CD4-positive, alpha-beta memory T cell (primary cell): ENCODE measurements at regions not wholly inside any gene's neighbourhood (a gene's known extent, or its start where the extent isn't known, plus 50 kb on each side); places are given as distances from the start of the nearest gene placed in this dataset.

ENCODE experiments used
- CTCF ChIA-PET: fragments of 350-600 bp; sonication (Branson Sonifier 250); formaldehyde crosslinking; loops from one replicate; lab custom pipeline; 2021; ENCODE audit warnings: inconsistent platforms; ENCODE audit not compliant: partially characterized antibody; lab: Charles Lee
- POLR2A ChIA-PET: fragments of 350-600 bp; sonication (Branson Sonifier 250); formaldehyde crosslinking; loops from one replicate; lab custom pipeline; 2021; ENCODE audit not compliant: partially characterized antibody; lab: Charles Lee
- DNase-seq, 5 donors: peaks; one replicate each; pipeline versions ENCODE4 v3.0.0 to v3.0.0-alpha.2; 2020 to 2022; ENCODE audit warnings: mixed read lengths in 1 of 5
- H3K27ac ChIP-seq: one replicate; pipeline ENCODE4 v1.7.0; 2013; ENCODE audit warnings: low read depth, low read length
- H3K27me3 ChIP-seq: 2 replicates; pipeline ENCODE4 v1.7.0; 2013; ENCODE audit warnings: mild to moderate bottlenecking, low read length, moderate library complexity; ENCODE audit not compliant: insufficient read depth
- H3K36me3 ChIP-seq: 2 replicates; pipeline ENCODE4 v1.7.0; 2013; ENCODE audit warnings: mild to moderate bottlenecking, low read length, moderate library complexity; ENCODE audit not compliant: insufficient read depth
- H3K4me1 ChIP-seq: 2 replicates; pipeline ENCODE4 v1.7.0; 2013; ENCODE audit warnings: mild to moderate bottlenecking, low read length, moderate library complexity; ENCODE audit not compliant: insufficient read depth
- H3K4me3 ChIP-seq, 2 donors: one replicate each; pipeline ENCODE4 v1.7.0; 2013; ENCODE audit warnings: low read length in 2 of 2, mild to moderate bottlenecking in 1 of 2
- H3K9me3 ChIP-seq, 2 donors: one replicate each; pipeline ENCODE4 v1.7.0; 2013; ENCODE audit warnings: low read length in 2 of 2, control low read depth in 1 of 2; ENCODE audit not compliant: control insufficient read depth in 1 of 2
- H3K27ac Mint-ChIP-seq, 7 donors: one replicate each; pipeline ENCODE4 v1.8.0; 2020 to 2021; ENCODE audit warnings: mixed read lengths in 7 of 7, mild to moderate bottlenecking in 6 of 7, inconsistent platforms in 3 of 7, moderate library complexity in 3 of 7
- H3K27me3 Mint-ChIP-seq, 2 donors: one replicate each; pipeline ENCODE4 v1.8.0; 2020 to 2021; ENCODE audit warnings: mixed read lengths in 2 of 2
- H3K36me3 Mint-ChIP-seq, 2 donors: one replicate each; pipeline ENCODE4 v1.8.0; 2020 to 2021; ENCODE audit warnings: mixed read lengths in 2 of 2, inconsistent platforms in 1 of 2, mild to moderate bottlenecking in 1 of 2
- H3K4me1 Mint-ChIP-seq, 4 donors: one replicate each; pipeline ENCODE4 v1.8.0; 2020 to 2021; ENCODE audit warnings: mixed read lengths in 4 of 4, mild to moderate bottlenecking in 1 of 4
- H3K4me3 Mint-ChIP-seq, 8 donors: one replicate each; pipeline ENCODE4 v1.8.0; 2020 to 2021; ENCODE audit warnings: mixed read lengths in 8 of 8, mild to moderate bottlenecking in 7 of 8, moderate library complexity in 6 of 8, inconsistent platforms in 3 of 8
- H3K9me3 Mint-ChIP-seq, 8 donors: one replicate each; pipeline ENCODE4 v1.8.0; 2020 to 2021; ENCODE audit warnings: mixed read lengths in 8 of 8, mild to moderate bottlenecking in 5 of 8, inconsistent platforms in 3 of 8, moderate library complexity in 1 of 8
- intact Hi-C: fragments of 100-400 bp; cut with micrococcal nuclease; formaldehyde crosslinking; loops from one replicate; pipeline ENCODE4 v1.15.1; 2023

DNA sequence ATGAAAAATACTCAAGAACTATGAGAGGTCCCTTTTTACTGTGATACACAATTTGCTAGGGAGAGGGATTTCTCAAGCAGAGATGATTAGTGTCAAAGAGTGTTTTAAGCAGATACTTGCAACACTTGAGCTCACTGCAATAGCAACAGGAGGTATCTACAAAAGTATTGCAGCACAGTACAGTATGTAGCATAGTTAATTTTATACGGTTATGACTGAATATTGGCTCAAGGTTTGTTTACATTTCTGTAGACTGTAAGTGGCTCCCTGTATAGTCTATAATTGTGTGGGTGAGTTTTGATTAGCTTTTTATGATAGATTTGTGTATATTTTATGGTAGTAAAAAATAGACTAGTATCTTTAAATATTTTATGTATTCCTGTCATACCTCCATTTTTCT is 1177.2 kb downstream of the TECRL start:
- no peak overlapping the region for H3K27ac Mint-ChIP-seq
- no peak overlapping the region for H3K4me3 ChIP-seq
- no peak overlapping the region for H3K4me3 Mint-ChIP-seq
- no peaks in the 10 kb centered on the region for H3K27me3 ChIP-seq
- H3K4me1 ChIP-seq, result no peaks in the 10 kb centered on the region
- no peaks in the 10 kb centered on the region for H3K9me3 ChIP-seq
- no peak for DNase-seq
- no peaks in the 10 kb centered on the region for H3K36me3 ChIP-seq
- CTCF ChIA-PET, result no interaction called here
- H3K27me3 Mint-ChIP-seq, result no peaks in the 10 kb centered on the region
- H3K9me3 Mint-ChIP-seq, result peaks cover 2 to 15% (median 4%) of the 10 kb centered on the region in 8 donors
- POLR2A ChIA-PET, result no interaction called here
- H3K36me3 Mint-ChIP-seq, result no peaks in the 10 kb centered on the region
- intact Hi-C loops, result no loop called here
- H3K4me1 Mint-ChIP-seq, result no peaks in the 10 kb centered on the region
- H3K27ac ChIP-seq, result no peak overlapping the region

DNA sequence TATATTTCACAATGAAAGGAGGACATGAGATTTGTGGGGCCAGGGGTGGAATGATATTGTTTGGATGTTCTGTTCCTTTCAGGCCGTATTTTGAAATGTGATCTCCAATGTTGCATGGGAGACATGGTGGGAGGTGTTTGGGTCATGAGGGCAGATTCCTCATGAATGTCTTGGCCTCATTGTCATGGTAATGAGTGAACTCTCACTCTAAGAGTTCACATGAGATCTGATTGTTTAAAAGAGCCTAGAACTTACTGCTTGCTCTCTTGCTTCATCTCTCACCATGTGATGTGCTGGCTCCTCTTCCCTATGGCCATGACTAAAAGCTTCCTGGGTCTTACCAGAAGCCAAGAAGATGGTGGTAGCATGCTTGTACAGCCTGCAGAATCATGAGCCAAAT is 1183.0 kb downstream of the TECRL start:
- CTCF ChIA-PET, result no interaction called here
- H3K4me1 ChIP-seq, result no peaks in the 10 kb centered on the region
- no peaks in the 10 kb centered on the region for H3K27me3 ChIP-seq
- no peak for DNase-seq
- no peaks in the 10 kb centered on the region for H3K27me3 Mint-ChIP-seq
- H3K9me3 Mint-ChIP-seq, result peaks cover 4 to 17% (median 11%) of the 10 kb centered on the region in 8 donors
- H3K4me3 Mint-ChIP-seq, result no peak overlapping the region
- intact Hi-C loops, result no loop called here
- no peaks in the 10 kb centered on the region for H3K9me3 ChIP-seq
- H3K36me3 Mint-ChIP-seq, result no peaks in the 10 kb centered on the region
- POLR2A ChIA-PET, result no interaction called here
- H3K27ac ChIP-seq, result no peak overlapping the region
- no peaks in the 10 kb centered on the region for H3K4me1 Mint-ChIP-seq
- H3K27ac Mint-ChIP-seq, result no peak overlapping the region
- H3K4me3 ChIP-seq, result no peak overlapping the region
- no peaks in the 10 kb centered on the region for H3K36me3 ChIP-seq

DNA sequence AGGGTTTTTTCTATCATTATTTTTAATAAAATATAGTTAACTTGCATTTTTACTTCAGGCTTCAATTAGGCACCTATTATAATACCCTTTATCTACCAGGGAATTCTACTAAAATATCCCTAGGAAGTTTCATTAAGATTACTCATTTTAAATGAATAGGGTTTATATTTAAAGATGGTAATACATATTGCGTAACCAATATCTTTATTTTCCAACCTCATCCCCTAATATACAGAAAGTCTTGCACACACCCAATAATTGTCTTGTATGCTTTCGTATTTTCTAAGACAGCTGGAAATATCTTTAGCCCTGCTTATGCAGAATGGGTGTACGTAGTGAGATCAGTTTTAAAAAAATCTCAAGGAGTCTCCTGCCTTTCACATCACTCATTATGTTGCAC is 1186.8 kb downstream of the TECRL start:
- Mint-ChIP-seq H3K36me3 (no peaks in the 10 kb centered on the region), H3K4me1 (no peaks in the 10 kb centered on the region), H3K9me3 (peaks cover 4 to 24% (median 14%) of the 10 kb centered on the region in 8 donors), H3K27me3 (no peaks in the 10 kb centered on the region), H3K4me3 (no peak overlapping the region), H3K27ac (no peak overlapping the region)
- no peak for DNase-seq
- ChIA-PET CTCF (no interaction called here), POLR2A (no interaction called here)
- Histone ChIP-seq H3K9me3 (no peaks in the 10 kb centered on the region), H3K4me3 (no peak overlapping the region), H3K4me1 (no peaks in the 10 kb centered on the region), H3K27me3 (no peaks in the 10 kb centered on the region), H3K36me3 (no peaks in the 10 kb centered on the region), H3K27ac (no peak overlapping the region)
- intact Hi-C loops, result no loop called here

DNA sequence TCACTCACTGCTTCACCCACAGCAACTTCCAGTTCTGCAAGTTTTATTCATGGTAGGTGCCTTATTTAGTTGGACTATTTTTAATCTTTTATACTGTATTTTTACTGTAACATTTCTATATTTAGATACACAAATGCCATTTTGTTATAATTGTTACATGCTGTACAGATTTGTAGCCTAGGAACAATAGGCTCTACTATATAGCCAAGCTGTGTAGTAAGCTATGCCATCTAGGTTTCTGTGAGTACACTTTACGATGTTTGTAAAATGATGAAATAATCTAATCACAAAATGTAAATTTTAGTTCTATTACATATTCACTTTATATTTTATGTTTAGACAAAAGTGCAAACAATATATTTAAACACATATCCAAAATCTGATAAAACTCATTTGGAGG is 1187.8 kb downstream of the TECRL start:
- Histone ChIP-seq H3K27me3 (no peaks in the 10 kb centered on the region), H3K4me1 (no peaks in the 10 kb centered on the region), H3K4me3 (no peak overlapping the region), H3K36me3 (no peaks in the 10 kb centered on the region), H3K27ac (no peak overlapping the region), H3K9me3 (no peaks in the 10 kb centered on the region)
- H3K36me3 Mint-ChIP-seq, result no peaks in the 10 kb centered on the region
- H3K4me3 Mint-ChIP-seq, result no peak overlapping the region
- ChIA-PET POLR2A (no interaction called here), CTCF (no interaction called here)
- no peaks in the 10 kb centered on the region for H3K27me3 Mint-ChIP-seq
- H3K9me3 Mint-ChIP-seq, result peaks cover 3 to 29% (median 15%) of the 10 kb centered on the region in 8 donors
- no peak overlapping the region for H3K27ac Mint-ChIP-seq
- no peak for DNase-seq
- intact Hi-C loops, result no loop called here
- H3K4me1 Mint-ChIP-seq, result no peaks in the 10 kb centered on the region

DNA sequence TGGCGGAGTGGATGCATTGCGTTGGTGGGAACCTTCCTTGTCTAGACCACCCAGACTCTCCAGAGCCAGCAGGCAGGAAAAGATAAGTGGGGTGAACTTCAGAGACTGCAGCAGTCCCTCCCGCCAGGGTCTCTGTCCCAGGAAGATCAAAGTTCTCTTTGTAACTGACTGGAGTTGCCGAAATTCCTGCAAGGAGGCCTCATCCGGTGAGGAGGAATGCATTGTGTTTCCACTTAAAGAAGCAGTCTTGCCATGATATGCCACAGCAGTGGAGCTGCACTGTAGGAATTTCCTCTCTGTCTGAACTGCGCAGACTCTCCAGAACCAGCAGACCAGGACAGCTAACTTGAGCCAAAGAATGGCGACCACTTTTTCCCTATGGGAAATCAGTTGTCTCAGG is 1190.4 kb downstream of the TECRL start:
- no peaks in the 10 kb centered on the region for H3K27me3 ChIP-seq
- H3K27ac Mint-ChIP-seq, result no peak overlapping the region
- intact Hi-C loops, result no loop called here
- H3K4me1 Mint-ChIP-seq, result no peaks in the 10 kb centered on the region
- CTCF ChIA-PET, result no interaction called here
- no peaks in the 10 kb centered on the region for H3K4me1 ChIP-seq
- H3K9me3 Mint-ChIP-seq, result peaks cover 3 to 36% (median 13%) of the 10 kb centered on the region in 8 donors
- POLR2A ChIA-PET, result no interaction called here
- H3K27ac ChIP-seq, result no peak overlapping the region
- H3K36me3 ChIP-seq, result no peaks in the 10 kb centered on the region
- no peak overlapping the region for H3K4me3 ChIP-seq
- no peak for DNase-seq
- H3K4me3 Mint-ChIP-seq, result no peak overlapping the region
- H3K27me3 Mint-ChIP-seq, result no peaks in the 10 kb centered on the region
- no peaks in the 10 kb centered on the region for H3K9me3 ChIP-seq
- H3K36me3 Mint-ChIP-seq, result no peaks in the 10 kb centered on the region

DNA sequence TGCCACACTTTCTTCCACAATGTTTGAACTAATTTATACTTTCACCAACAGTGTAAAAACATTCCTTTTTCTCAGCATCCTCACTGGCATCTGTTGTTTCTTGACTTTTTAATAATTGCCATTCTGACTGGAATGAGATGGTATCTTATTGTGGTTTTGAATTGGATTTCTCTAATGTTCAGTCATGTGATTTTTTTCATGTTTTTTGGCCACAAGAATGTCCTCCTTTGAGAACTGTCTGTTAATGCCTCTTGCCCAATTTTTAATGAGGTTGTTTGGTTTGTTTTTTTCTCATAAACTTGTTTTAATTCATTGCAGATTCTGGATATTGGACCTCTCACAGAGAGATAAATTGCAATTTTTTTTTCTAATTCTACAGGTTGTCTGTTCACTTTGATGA is 1195.2 kb downstream of the TECRL start:
- peaks cover 6 to 39% (median 13%) of the 10 kb centered on the region in 8 donors for H3K9me3 Mint-ChIP-seq
- no peak overlapping the region for H3K4me3 ChIP-seq
- H3K27ac ChIP-seq, result no peak overlapping the region
- intact Hi-C loops, result no loop called here
- CTCF ChIA-PET, result no interaction called here
- H3K4me1 ChIP-seq, result no peaks in the 10 kb centered on the region
- no peaks in the 10 kb centered on the region for H3K36me3 Mint-ChIP-seq
- H3K9me3 ChIP-seq, result no peaks in the 10 kb centered on the region
- H3K4me3 Mint-ChIP-seq, result no peak overlapping the region
- no peaks in the 10 kb centered on the region for H3K27me3 Mint-ChIP-seq
- H3K4me1 Mint-ChIP-seq, result no peaks in the 10 kb centered on the region
- POLR2A ChIA-PET, result no interaction called here
- H3K36me3 ChIP-seq, result no peaks in the 10 kb centered on the region
- no peak overlapping the region for H3K27ac Mint-ChIP-seq
- no peak for DNase-seq
- H3K27me3 ChIP-seq, result no peaks in the 10 kb centered on the region

DNA sequence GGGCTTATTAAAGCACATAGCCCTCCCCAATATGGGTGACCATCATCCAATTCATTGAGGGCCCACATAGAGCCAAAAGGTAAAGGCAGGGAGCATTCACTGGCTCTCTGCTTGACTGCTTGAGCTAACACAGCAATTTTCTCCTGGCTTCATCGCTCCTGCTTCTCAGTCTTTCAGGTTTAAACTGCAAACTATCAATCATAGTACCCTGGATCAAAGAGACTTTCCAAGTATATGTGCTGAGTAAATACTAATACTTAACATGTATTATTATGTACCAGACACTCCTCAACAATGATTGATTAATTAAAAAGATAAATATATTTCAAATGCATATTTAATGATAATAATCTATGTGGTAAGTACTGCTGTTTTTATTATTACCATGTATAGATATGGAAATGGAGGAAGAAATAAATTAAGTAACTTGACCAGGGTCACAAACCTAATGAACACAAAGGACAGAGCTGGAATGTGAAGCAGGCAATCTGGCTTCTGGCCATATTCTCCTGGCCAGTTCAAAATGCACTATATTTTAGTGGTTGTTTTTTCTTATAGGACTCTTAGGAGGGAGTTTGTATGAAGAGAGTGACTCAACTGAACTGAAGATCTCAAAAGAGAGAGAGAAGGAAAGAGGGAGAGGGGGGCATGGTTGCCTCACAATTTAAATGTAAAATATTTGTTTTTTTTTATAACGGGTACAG is 1197.3 kb downstream of the TECRL start:
- H3K4me1 ChIP-seq, result no peaks in the 10 kb centered on the region
- no peak overlapping the region for H3K4me3 ChIP-seq
- no peak for DNase-seq
- no peak overlapping the region for H3K27ac ChIP-seq
- no peaks in the 10 kb centered on the region for H3K27me3 ChIP-seq
- no peaks in the 10 kb centered on the region for H3K9me3 ChIP-seq
- Mint-ChIP-seq H3K9me3 (peaks cover 5 to 28% (median 17%) of the 10 kb centered on the region in 8 donors), H3K4me3 (no peak overlapping the region), H3K27me3 (no peaks in the 10 kb centered on the region), H3K27ac (no peak overlapping the region), H3K4me1 (no peaks in the 10 kb centered on the region), H3K36me3 (no peaks in the 10 kb centered on the region)
- ChIA-PET CTCF (no interaction called here), POLR2A (no interaction called here)
- no peaks in the 10 kb centered on the region for H3K36me3 ChIP-seq
- intact Hi-C loops, result no loop called here

DNA sequence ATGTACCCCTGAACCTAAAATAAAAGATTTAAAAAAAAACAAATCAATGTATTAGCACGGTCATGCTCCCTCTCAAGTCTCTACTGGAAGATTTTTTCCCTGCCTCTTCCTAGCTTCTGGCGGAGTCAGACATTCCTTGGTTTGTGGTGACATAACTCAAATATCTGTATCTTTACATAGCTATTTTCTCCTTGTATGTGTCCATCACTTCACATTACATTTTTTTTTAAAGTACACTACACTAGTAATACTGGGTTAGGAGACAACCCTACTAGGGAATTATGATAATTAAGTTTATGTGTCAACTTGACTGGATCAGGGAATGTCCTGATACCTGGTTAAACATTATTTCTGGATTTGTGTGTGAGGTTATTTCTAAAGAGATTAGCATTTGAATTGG is 1197.9 kb downstream of the TECRL start:
- Mint-ChIP-seq H3K27me3 (no peaks in the 10 kb centered on the region), H3K4me3 (no peak overlapping the region), H3K9me3 (peaks cover 5 to 24% (median 13%) of the 10 kb centered on the region in 8 donors), H3K36me3 (no peaks in the 10 kb centered on the region), H3K4me1 (no peaks in the 10 kb centered on the region), H3K27ac (no peak overlapping the region)
- ChIA-PET POLR2A (no interaction called here), CTCF (no interaction called here)
- no peaks in the 10 kb centered on the region for H3K27me3 ChIP-seq
- no peak overlapping the region for H3K4me3 ChIP-seq
- H3K27ac ChIP-seq, result no peak overlapping the region
- H3K9me3 ChIP-seq, result no peaks in the 10 kb centered on the region
- no peak for DNase-seq
- no peaks in the 10 kb centered on the region for H3K4me1 ChIP-seq
- intact Hi-C loops, result no loop called here
- H3K36me3 ChIP-seq, result no peaks in the 10 kb centered on the region
